DND-41 (cell line): ENCODE measurements at regions not wholly inside any gene's neighbourhood (a gene's known extent, or its start where the extent isn't known, plus 50 kb on each side); places are given as distances from the start of the nearest gene placed in this dataset.

ENCODE experiments used
- CTCF ChIP-seq: IDR thresholded peaks from 2 replicates; pipeline ENCODE4 v1.5.1; 2012; ENCODE audit warnings: borderline replicate concordance, low read length, moderate library complexity, mild to moderate bottlenecking; ENCODE audit not compliant: poor library complexity, severe bottlenecking; ENCODE audit errors: extremely low read depth
- EZH2 ChIP-seq: IDR thresholded peaks from 3 replicates; pipeline ENCODE4 v1.6.1; 2012; ENCODE audit warnings: borderline replicate concordance, low read depth, mild to moderate bottlenecking, moderate library complexity, low read length, inconsistent platforms; ENCODE audit not compliant: severe bottlenecking

- TF ChIP-seq EZH2: no peak
- no peak for TF ChIP-seq CTCF
Observed at GRCh38 chr2:235314371-235314930, 179.4 kb upstream of the AGAP1 start.
